Mucosa of descending colon (tissue), 3 donors: ENCODE measurements at regions not wholly inside any gene's neighbourhood (a gene's known extent, or its start where the extent isn't known, plus 50 kb on each side); places are given as distances from the start of the nearest gene placed in this dataset.

Experiments used
- ATAC-seq: fragments of 200-7000 bp; cut with Tn5 transposase; one replicate; pipeline ENCODE4 v1.9.1; 2020; ENCODE audit warnings: mild to moderate bottlenecking, moderate library complexity
- DNase-seq, 3 donors: peaks; one replicate each; pipeline ENCODE4 v3.0.0-alpha.2; 2020
- H3K36me3 ChIP-seq: fragments of 200-600 bp; one replicate; pipeline ENCODE4 v1.8.0; 2021; ENCODE audit warnings: low read depth, mild to moderate bottlenecking
- H3K4me1 ChIP-seq: fragments of 200-600 bp; one replicate; pipeline ENCODE4 v1.8.0; 2021; ENCODE audit warnings: low read depth, mild to moderate bottlenecking
- H3K4me3 ChIP-seq: fragments of 200-600 bp; one replicate; pipeline ENCODE4 v1.8.0; 2021; ENCODE audit warnings: mild to moderate bottlenecking
- H3K9me3 ChIP-seq: fragments of 200-600 bp; one replicate; pipeline ENCODE4 v1.8.0; 2021; ENCODE audit warnings: mild to moderate bottlenecking
- intact Hi-C, 2 donors: fragments of 100-400 bp; cut with DNase I in 1 of 2; cut with micrococcal nuclease in 1 of 2; formaldehyde crosslinking; loops; one replicate each; pipeline versions ENCODE4 v1.11.0 to v1.11.1; 2022; cut with DNase I, micrococcal nuclease
- TF ChIP-seq, protein P1 (sequence below): fragments of 200-600 bp; IDR thresholded peaks from one replicate; pipeline ENCODE4 v1.8.0; 2022; ENCODE audit warnings: antibody characterized with exemption, mild to moderate bottlenecking
- donor health status: DM: no; HTN: no; CAD: no; lungs with moderate emphysema.
- donor health status: DM: no; HTN: no; CAD: no.
- donor health status: DM: no; HTN: yes; CAD: no.

GRCh38 chr5:3201941-3202340 lies 393.7 kb upstream of the IRX1 start:
- H3K4me3 ChIP-seq: no peak overlapping the region
- DNase-seq (peak in 1 of 3 donors; percentile 25), ATAC-seq (no peak)
- H3K9me3 ChIP-seq: no peaks in the 10 kb centered on the region
- H3K36me3 ChIP-seq: no peaks in the 10 kb centered on the region
- H3K4me1 ChIP-seq: no peaks in the 10 kb centered on the region
- TF ChIP-seq, protein P1, sequence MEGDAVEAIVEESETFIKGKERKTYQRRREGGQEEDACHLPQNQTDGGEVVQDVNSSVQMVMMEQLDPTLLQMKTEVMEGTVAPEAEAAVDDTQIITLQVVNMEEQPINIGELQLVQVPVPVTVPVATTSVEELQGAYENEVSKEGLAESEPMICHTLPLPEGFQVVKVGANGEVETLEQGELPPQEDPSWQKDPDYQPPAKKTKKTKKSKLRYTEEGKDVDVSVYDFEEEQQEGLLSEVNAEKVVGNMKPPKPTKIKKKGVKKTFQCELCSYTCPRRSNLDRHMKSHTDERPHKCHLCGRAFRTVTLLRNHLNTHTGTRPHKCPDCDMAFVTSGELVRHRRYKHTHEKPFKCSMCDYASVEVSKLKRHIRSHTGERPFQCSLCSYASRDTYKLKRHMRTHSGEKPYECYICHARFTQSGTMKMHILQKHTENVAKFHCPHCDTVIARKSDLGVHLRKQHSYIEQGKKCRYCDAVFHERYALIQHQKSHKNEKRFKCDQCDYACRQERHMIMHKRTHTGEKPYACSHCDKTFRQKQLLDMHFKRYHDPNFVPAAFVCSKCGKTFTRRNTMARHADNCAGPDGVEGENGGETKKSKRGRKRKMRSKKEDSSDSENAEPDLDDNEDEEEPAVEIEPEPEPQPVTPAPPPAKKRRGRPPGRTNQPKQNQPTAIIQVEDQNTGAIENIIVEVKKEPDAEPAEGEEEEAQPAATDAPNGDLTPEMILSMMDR: no peak
- intact Hi-C loops: no loop called here

DNA sequence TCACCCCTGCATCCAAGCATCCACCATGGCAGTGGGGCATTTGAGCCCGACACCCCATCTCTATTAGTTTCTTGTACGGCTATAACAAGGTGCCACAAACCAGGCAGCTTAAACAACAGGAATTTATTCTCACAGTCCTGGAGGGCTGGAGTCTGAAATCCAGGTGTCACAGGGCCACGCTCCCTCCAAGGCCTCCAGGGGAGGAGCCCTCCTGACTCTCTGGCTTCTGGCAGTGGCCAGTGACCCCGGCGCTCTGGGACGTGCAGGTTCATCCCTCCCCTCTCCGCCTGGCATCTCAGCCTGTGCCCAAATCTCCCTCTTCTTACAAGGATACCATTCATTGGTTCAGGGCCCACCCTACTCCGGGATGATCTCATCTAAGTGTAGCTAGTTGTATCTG lies 394.5 kb upstream of the IRX1 start:
- H3K4me1 ChIP-seq: no peaks in the 10 kb centered on the region
- ATAC-seq (no peak), DNase-seq (no peak)
- H3K4me3 ChIP-seq: no peak overlapping the region
- TF ChIP-seq, protein P1: no peak
- no peaks in the 10 kb centered on the region for H3K9me3 ChIP-seq
- H3K36me3 ChIP-seq: no peaks in the 10 kb centered on the region
- intact Hi-C loops: no loop called here

DNA sequence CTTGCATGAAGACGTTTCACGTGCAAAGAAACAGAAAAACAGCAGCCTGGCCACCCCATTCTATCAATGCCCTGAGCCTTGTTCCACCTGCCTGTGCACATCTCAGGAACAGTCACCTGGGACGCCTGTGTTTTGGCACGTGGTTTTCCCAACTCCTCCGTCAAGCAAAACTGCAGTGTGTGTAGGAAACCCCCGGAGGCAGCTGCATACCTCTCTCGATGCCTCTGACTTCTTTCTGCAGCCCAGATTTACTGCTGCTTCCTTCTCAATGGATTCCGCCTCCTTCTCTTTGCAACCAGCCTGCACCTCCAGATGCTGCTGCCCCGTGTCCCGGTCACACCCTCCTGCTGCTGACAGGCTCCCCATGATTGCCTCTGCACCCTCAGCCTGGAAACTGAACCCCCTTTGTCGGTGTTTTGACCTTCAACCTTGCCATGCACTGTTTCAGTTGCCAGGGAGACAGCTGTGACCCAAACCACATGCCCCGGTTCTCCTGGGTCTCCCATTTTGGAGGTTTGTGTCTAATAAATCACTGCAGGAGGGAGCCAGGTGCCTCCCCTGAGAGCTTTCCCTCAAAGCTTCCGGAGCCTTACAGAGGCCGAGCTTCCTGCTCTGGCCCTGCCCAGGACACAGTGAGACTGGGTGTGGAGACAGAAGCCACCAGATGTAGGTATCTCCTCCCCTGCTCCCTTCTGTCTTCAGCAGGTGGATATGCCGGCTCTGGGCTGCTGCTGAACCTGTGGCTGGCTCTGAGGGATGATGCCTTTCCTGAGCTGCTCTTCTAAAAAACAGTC lies 395.5 kb upstream of the IRX1 start:
- intact Hi-C loops: no loop called here
- H3K4me1 ChIP-seq: no peaks in the 10 kb centered on the region
- no peaks in the 10 kb centered on the region for H3K36me3 ChIP-seq
- TF ChIP-seq, protein P1: no peak
- DNase-seq: no peak
- no peak for ATAC-seq
- no peak overlapping the region for H3K4me3 ChIP-seq
- no peaks in the 10 kb centered on the region for H3K9me3 ChIP-seq

DNA sequence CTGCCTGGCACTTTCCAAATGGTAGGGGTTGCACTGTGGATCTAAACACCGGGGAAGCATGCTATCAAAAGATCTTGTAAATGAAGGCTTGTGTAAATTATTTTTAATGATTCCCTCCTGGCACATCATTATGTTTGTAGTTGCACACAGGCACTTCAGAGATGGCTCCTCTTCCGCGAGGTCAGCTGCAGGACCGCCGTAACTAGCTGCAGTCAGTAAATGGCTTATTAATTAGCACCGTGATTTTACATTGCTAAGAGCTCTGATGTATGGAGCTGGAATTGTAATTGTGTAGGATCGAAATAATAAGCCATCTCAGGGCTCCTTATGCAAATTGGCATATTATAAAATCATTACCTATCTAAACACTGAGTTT lies 397.6 kb upstream of the IRX1 start:
- H3K9me3 ChIP-seq: no peaks in the 10 kb centered on the region
- intact Hi-C loops: no loop called here
- ATAC-seq (no peak), DNase-seq (no peak)
- no peaks in the 10 kb centered on the region for H3K36me3 ChIP-seq
- no peaks in the 10 kb centered on the region for H3K4me1 ChIP-seq
- TF ChIP-seq, protein P1: no peak
- no peak overlapping the region for H3K4me3 ChIP-seq

- no peaks in the 10 kb centered on the region for H3K4me1 ChIP-seq
- H3K4me3 ChIP-seq: no peak overlapping the region
- intact Hi-C loops: no loop called here
- H3K9me3 ChIP-seq: no peaks in the 10 kb centered on the region
- no peaks in the 10 kb centered on the region for H3K36me3 ChIP-seq
- DNase-seq (no peak), ATAC-seq (no peak)
- TF ChIP-seq, protein P1: no peak
Measured at GRCh38 chr5:3197304-3198073, 398.1 kb upstream of the IRX1 start.
